A673 (cell line): ENCODE measurements at regions not wholly inside any gene's neighbourhood (a gene's known extent, or its start where the extent isn't known, plus 50 kb on each side); places are given as distances from the start of the nearest gene placed in this dataset.

Experiments
- BruUV-seq: library from RNA; stranded (reverse); fragments of 400-500 nt; replicated peaks from 2 replicates; lab custom pipeline; 2021; lab: Mats Ljungman, UMichigan
- CTCF ChIA-PET: fragments of 300-600 bp; sonication (Branson Sonifier 250); formaldehyde crosslinking; loops from one replicate; lab custom pipeline; 2022; ENCODE audit warnings: antibody characterized with exemption; lab: Charles Lee
- POLR2A ChIA-PET: fragments of 300-600 bp; sonication (Branson Sonifier 250); formaldehyde crosslinking; loops from one replicate; lab custom pipeline; 2022; ENCODE audit warnings: antibody characterized with exemption; ENCODE audit not compliant: low non-redundant PET; lab: Charles Lee
- DNase-seq: peaks from one replicate; pipeline ENCODE4 v3.0.0-alpha.2; 2015; ENCODE audit warnings: low spot score
- H3K27ac ChIP-seq: fragments of 200-600 bp; sonication (generic); 2 replicates; pipeline ENCODE4 v1.5.1; 2016; ENCODE audit warnings: mixed run types, low read depth, mild to moderate bottlenecking, mixed read lengths, antibody characterized with exemption, low read length; ENCODE audit not compliant: poor library complexity, severe bottlenecking
- H3K27me3 ChIP-seq: fragments of 200-600 bp; sonication (generic); replicated peaks from 2 replicates; pipeline ENCODE4 v1.6.1; 2017; ENCODE audit warnings: mixed run types, low read depth, mild to moderate bottlenecking, mixed read lengths, antibody characterized with exemption, low read length; ENCODE audit not compliant: insufficient read depth, poor library complexity
- H3K36me3 ChIP-seq: fragments of 200-600 bp; sonication (generic); 2 replicates; pipeline ENCODE4 v1.6.1; 2016; ENCODE audit warnings: mixed run types, mild to moderate bottlenecking, mixed read lengths, antibody characterized with exemption, low read length; ENCODE audit not compliant: insufficient read depth, poor library complexity, severe bottlenecking
- H3K4me1 ChIP-seq: fragments of 200-600 bp; sonication (generic); 2 replicates; pipeline ENCODE4 v1.6.1; 2017; ENCODE audit warnings: mixed run types, mild to moderate bottlenecking, mixed read lengths, antibody characterized with exemption, low read length; ENCODE audit not compliant: insufficient read depth, poor library complexity, severe bottlenecking
- H3K4me3 ChIP-seq: fragments of 200-600 bp; sonication (generic); 2 replicates; pipeline ENCODE4 v1.5.1; 2016; ENCODE audit warnings: low read depth, mixed run types, mild to moderate bottlenecking, mixed read lengths, low read length; ENCODE audit not compliant: poor library complexity, severe bottlenecking
- H3K9me3 ChIP-seq: fragments of 200-600 bp; sonication (generic); 2 replicates; pipeline ENCODE4 v1.6.1; 2016; ENCODE audit warnings: mixed run types, low read depth, mild to moderate bottlenecking, mixed read lengths, antibody characterized with exemption, low read length; ENCODE audit not compliant: poor library complexity, severe bottlenecking
- EZH2 ChIP-seq: fragments of 200-600 bp; sonication (generic); IDR thresholded peaks from 2 replicates; pipeline ENCODE4 v1.6.1; 2017; ENCODE audit warnings: borderline replicate concordance, low read depth, mild to moderate bottlenecking, mixed read lengths, antibody characterized with exemption, low read length; ENCODE audit not compliant: poor library complexity, severe bottlenecking
- intact Hi-C: fragments of 100-400 bp; cut with micrococcal nuclease; formaldehyde crosslinking; loops from one replicate; pipeline ENCODE4 v1.10.0; 2022; ENCODE audit not compliant: unreplicated experiment
- TF ChIP-seq, protein P1 (sequence below): fragments of 300-800, 200-600 bp; sonication (generic); conservative IDR thresholded peaks from 2 replicates; pipeline ENCODE4 v1.5.1; 2017; ENCODE audit warnings: low read depth, mild to moderate bottlenecking, antibody characterized with exemption, low read length, moderate library complexity, mixed read lengths

DNA sequence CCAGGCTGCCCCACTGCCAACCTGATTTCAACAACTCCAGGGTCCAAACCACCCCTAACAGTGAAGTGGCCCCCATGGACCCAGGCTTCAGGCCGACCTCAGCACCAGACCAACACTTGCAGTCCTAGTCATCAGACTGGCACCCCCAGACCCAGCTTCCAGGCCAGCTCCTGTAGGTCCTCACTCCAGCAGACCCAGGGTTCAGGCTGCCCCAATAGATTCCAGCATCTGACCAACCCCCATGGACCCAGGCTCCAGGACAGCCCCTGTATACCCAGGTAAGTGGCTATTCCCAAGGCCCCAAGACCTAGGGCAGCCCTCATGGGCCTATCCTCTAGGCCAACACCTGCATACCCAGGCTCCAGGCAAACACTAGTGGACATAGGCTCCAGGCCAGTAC lies 193.8 kb upstream of the OBI1 start:
- BruUV-seq: no TSS peak
- DNase-seq: no peak
- TF ChIP-seq, protein P1, sequence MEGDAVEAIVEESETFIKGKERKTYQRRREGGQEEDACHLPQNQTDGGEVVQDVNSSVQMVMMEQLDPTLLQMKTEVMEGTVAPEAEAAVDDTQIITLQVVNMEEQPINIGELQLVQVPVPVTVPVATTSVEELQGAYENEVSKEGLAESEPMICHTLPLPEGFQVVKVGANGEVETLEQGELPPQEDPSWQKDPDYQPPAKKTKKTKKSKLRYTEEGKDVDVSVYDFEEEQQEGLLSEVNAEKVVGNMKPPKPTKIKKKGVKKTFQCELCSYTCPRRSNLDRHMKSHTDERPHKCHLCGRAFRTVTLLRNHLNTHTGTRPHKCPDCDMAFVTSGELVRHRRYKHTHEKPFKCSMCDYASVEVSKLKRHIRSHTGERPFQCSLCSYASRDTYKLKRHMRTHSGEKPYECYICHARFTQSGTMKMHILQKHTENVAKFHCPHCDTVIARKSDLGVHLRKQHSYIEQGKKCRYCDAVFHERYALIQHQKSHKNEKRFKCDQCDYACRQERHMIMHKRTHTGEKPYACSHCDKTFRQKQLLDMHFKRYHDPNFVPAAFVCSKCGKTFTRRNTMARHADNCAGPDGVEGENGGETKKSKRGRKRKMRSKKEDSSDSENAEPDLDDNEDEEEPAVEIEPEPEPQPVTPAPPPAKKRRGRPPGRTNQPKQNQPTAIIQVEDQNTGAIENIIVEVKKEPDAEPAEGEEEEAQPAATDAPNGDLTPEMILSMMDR: no peak
- no peak for TF ChIP-seq EZH2
- intact Hi-C loops: no loop called here
- Histone ChIP-seq H3K4me1 (no peaks in the 10 kb centered on the region), H3K27me3 (no peaks in the 10 kb centered on the region), H3K4me3 (no peak overlapping the region), H3K27ac (no peak overlapping the region), H3K36me3 (no peaks in the 10 kb centered on the region), H3K9me3 (no peaks in the 10 kb centered on the region)
- CTCF ChIA-PET: no interaction called here
- POLR2A ChIA-PET: no interaction called here

DNA sequence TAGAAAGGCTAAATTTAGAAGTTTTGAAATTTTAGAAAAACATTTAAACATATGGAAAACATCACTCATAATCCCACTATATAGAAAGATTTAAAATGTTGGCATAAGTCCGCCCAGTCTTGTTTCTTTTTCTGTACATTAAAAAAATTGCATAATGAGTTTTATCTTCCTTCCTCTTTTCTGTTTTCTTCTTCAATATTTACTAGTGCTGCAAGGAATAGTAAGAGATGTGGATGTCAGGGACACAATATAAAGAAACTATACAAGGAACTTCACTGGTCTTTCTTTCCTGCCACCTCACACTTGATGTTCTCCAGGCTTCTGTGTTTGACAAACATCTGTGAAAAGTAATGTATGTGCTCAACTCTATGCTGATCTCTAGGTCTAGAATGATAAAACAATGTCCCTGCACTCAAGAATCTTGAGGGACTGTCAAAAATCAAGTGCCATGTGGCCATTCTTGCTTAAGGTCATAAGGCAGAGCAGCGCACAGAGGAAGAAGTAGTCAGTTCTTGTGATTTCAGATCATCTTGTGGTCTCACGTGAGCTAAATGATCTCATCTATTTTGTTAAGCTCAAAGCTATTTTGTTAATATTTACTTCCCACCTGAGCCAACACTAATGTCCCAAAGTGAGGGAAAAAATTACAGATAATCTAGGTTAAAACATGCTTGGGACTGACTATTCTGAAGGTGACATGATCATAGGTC lies 186.9 kb upstream of the OBI1 start:
- H3K27me3 ChIP-seq: no peaks in the 10 kb centered on the region
- no peaks in the 10 kb centered on the region for H3K9me3 ChIP-seq
- POLR2A ChIA-PET: no interaction called here
- CTCF ChIA-PET: no interaction called here
- TF ChIP-seq, protein P1: no peak
- H3K27ac ChIP-seq: no peak overlapping the region
- H3K4me3 ChIP-seq: no peak overlapping the region
- intact Hi-C loops: no loop called here
- H3K4me1 ChIP-seq: no peaks in the 10 kb centered on the region
- no peak for DNase-seq
- no peaks in the 10 kb centered on the region for H3K36me3 ChIP-seq
- BruUV-seq: no TSS peak

DNA sequence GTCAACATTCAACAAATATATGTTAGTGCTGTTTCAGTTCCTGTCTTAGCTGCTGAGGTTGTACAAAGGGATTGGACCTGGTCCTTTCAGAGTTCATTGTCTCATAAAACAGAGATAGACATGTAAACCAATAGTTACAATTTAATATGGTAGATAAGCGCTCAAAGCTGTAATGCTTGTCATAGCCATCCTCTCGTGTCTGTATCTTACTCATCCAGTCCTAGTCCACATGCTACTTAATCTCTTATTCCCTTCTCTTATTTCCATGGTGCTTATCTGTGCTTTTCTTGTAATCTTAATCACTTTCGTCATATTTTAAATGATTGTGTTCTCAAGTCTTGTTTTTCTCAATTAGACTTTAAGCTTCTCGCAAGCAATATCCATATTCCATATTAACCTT lies 185.2 kb upstream of the OBI1 start:
- TF ChIP-seq EZH2: no peak
- TF ChIP-seq, protein P1: no peak
- no peaks in the 10 kb centered on the region for H3K36me3 ChIP-seq
- intact Hi-C loops: no loop called here
- H3K27ac ChIP-seq: no peak overlapping the region
- H3K27me3 ChIP-seq: no peaks in the 10 kb centered on the region
- H3K4me1 ChIP-seq: no peaks in the 10 kb centered on the region
- no peak for DNase-seq
- no peak overlapping the region for H3K4me3 ChIP-seq
- BruUV-seq: no TSS peak
- H3K9me3 ChIP-seq: no peaks in the 10 kb centered on the region
- ChIA-PET POLR2A (no interaction called here), CTCF (no interaction called here)
